Dermis microvascular lymphatic vessel endothelial cell (primary cell): ENCODE measurements at regions not wholly inside any gene's neighbourhood (a gene's known extent, or its start where the extent isn't known, plus 50 kb on each side); places are given as distances from the start of the nearest gene placed in this dataset.

Experiments
- DNase-seq, 2 donors: peaks; one replicate each; pipeline versions ENCODE4 v3.0.0 to v3.0.0-alpha.2; 2010; ENCODE audit warnings: low read depth in 2 of 2

- DNase-seq: no peak
Observed at GRCh38 chr1:34328281-34328799, 151.6 kb downstream of the C1orf94 start.

GRCh38 chr1:34330061-34330460 lies 153.4 kb downstream of the C1orf94 start:
- no peak for DNase-seq

- no peak for DNase-seq
Observed at GRCh38 chr1:34331020-34331926, 154.6 kb downstream of the C1orf94 start.

GRCh38 chr1:34332996-34333395 lies 156.3 kb downstream of the C1orf94 start:
- DNase-seq: no peak

- DNase-seq: no peak
Observed at GRCh38 chr1:34338871-34339270, 162.2 kb downstream of the C1orf94 start.

- no peak for DNase-seq
Observed at GRCh38 chr1:34341896-34342295, 165.2 kb downstream of the C1orf94 start.

- DNase-seq: no peak
Observed at GRCh38 chr1:34342334-34342733, 165.6 kb downstream of the C1orf94 start.

- DNase-seq: no peak
Observed at GRCh38 chr1:34346128-34346527, 169.4 kb downstream of the C1orf94 start.

GRCh38 chr1:34353409-34353808 lies 176.7 kb downstream of the C1orf94 start:
- DNase-seq: no peak

- DNase-seq: no peak
Observed at GRCh38 chr1:34354367-34354766, 177.7 kb downstream of the C1orf94 start.

GRCh38 chr1:34356853-34357252 lies 180.1 kb downstream of the C1orf94 start:
- DNase-seq: no peak

GRCh38 chr1:34358636-34359035 lies 181.9 kb downstream of the C1orf94 start:
- DNase-seq: no peak

GRCh38 chr1:34359411-34359810 lies 182.7 kb downstream of the C1orf94 start:
- no peak for DNase-seq

- no peak for DNase-seq
Observed at GRCh38 chr1:34360574-34360973, 183.9 kb downstream of the C1orf94 start.

- no peak for DNase-seq
Observed at GRCh38 chr1:34361121-34361520, 184.4 kb downstream of the C1orf94 start.

GRCh38 chr1:34361781-34362357 lies 185.2 kb downstream of the C1orf94 start:
- DNase-seq: no peak

- DNase-seq: no peak
Observed at GRCh38 chr1:34362949-34363348, 186.2 kb downstream of the C1orf94 start.

GRCh38 chr1:34363447-34363846 lies 186.7 kb downstream of the C1orf94 start:
- no peak for DNase-seq

- no peak for DNase-seq
Observed at GRCh38 chr1:34363915-34364314, 187.2 kb downstream of the C1orf94 start.

- DNase-seq: no peak
Observed at GRCh38 chr1:34364376-34364775, 187.7 kb downstream of the C1orf94 start.

- no peak for DNase-seq
Observed at GRCh38 chr1:34365295-34365694, 188.6 kb downstream of the C1orf94 start.

GRCh38 chr1:34366875-34367624 lies 190.3 kb downstream of the C1orf94 start:
- no peak for DNase-seq
